ENCODE measurements at regions not wholly inside any gene's neighbourhood (a gene's known extent, or its start where the extent isn't known, plus 50 kb on each side); places are given as distances from the start of the nearest gene placed in this dataset.
"Not testable (repeated sequence)": the region's sequence is repeated elsewhere in the genome, so short reads cannot be mapped to it uniquely, and the experiment has no call there.

DNA sequence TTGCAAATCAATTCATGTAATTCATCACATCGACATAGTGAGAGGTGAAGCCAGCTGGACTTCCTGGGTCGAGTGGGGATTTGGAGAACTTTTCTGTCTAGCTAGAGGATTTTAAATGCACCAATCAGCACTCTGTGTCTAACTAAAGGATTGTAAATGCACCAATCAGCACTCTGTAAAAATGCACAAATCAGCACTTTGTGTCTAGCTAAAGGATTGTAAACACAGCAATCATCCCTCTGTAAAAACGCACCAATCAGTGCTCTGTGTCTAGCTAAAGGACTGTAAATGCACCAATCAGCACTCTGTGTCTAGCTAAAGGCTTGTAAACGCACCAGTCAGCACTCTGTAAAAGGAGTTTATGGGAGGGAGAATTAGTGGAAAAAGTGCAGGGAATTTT lies 454.0 kb upstream of the GRM7 start:
- not testable (repeated sequence) for TF ChIP-seq CTCF, EP300, POLR2AphosphoS5 (IDR thresholded peaks at IDR 0.05)
